Astrocyte of the spinal cord (primary cell): ENCODE measurements at regions not wholly inside any gene's neighbourhood (a gene's known extent, or its start where the extent isn't known, plus 50 kb on each side); places are given as distances from the start of the nearest gene placed in this dataset.

Experiments used
- DNase-seq: peaks from one replicate; pipeline ENCODE4 v3.0.0; 2011; ENCODE audit warnings: low read depth, low spot score
- H3K4me3 ChIP-seq: 2 replicates; pipeline ENCODE4 v1.5.1; 2011; ENCODE audit warnings: low read depth, mild to moderate bottlenecking, low read length, moderate library complexity
- in situ Hi-C: cut with HindIII; loops from 2 replicates; pipeline ENCODE4 v1.10.0; 2017; ENCODE audit warnings: low sequenced_read_pairs
- TF ChIP-seq, protein P1 (sequence below): IDR thresholded peaks from 2 replicates; pipeline ENCODE4 v1.5.1; 2012; ENCODE audit warnings: low read depth, mild to moderate bottlenecking, low read length, inconsistent platforms

DNA sequence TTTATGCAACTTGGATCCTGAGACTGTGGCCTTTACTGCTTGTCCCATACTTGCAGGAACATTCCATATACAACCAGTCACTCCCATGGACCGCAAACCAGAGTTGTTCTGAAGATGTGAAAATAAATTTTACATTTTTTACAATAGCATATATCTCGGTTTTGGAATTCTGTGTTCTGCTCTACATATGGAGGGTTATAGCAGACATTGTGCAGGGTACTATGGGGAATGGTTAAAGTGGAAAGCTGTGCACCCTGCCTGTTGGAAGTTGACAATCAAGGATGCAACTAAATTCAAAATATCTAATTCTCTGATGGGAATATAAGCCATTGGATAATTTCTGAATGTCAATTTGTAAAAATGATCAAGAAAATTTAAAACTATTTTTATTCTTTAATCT is 603.3 kb downstream of the RAB28 start:
- no peak overlapping the region for H3K4me3 ChIP-seq
- TF ChIP-seq, protein P1, sequence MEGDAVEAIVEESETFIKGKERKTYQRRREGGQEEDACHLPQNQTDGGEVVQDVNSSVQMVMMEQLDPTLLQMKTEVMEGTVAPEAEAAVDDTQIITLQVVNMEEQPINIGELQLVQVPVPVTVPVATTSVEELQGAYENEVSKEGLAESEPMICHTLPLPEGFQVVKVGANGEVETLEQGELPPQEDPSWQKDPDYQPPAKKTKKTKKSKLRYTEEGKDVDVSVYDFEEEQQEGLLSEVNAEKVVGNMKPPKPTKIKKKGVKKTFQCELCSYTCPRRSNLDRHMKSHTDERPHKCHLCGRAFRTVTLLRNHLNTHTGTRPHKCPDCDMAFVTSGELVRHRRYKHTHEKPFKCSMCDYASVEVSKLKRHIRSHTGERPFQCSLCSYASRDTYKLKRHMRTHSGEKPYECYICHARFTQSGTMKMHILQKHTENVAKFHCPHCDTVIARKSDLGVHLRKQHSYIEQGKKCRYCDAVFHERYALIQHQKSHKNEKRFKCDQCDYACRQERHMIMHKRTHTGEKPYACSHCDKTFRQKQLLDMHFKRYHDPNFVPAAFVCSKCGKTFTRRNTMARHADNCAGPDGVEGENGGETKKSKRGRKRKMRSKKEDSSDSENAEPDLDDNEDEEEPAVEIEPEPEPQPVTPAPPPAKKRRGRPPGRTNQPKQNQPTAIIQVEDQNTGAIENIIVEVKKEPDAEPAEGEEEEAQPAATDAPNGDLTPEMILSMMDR = no peak
- no peak for DNase-seq
- in situ Hi-C loops = no loop called here

DNA sequence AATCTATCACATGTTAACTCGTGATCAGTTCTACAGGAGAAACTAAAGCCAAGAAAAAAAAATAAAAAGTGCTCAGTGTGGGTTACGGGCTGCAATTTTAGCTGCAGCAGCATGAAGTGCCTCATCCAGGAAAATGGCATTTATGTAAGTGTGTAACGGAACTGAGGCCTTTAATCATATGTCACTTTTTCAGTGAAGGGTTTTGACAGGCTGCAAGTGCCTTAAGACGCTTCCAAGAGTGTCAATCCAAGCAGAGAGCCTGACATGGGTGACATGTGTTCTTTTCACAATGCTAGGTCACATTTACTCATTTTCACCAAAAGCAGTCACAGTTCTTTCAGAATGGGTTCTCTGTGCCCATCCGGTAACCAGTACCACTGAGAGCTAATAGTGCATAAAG is 604.6 kb downstream of the RAB28 start:
- no peak overlapping the region for H3K4me3 ChIP-seq
- TF ChIP-seq, protein P1 = no peak
- in situ Hi-C loops = no loop called here
- no peak for DNase-seq

DNA sequence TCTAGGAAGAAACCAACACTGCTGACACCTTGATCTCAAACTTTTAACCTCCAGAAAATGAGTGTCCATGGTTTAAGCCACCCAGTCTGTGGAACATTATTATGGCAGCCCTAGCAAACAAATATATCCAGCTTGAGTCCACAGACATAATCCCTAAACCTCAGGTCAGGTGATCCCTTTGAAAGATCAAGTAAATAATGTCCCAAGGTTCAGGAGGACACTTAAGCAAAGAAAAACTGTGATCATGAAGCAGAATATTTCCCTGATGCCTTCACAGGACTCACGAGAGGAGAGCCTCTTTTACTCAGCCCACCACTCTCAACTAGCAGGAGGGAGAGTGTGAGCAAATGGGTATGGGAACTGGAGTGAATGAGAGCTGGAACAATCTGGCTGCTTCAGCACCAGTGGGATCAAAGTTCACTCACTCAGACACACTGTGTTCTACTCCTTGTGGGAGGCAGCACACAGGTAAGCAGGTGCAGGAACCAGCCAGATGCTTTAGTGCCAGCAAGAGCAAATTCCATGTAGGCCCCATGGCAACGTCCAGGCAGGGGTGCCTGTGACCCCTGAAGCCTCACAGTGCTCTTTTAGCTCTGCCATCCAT is 608.4 kb downstream of the RAB28 start:
- in situ Hi-C loops = no loop called here
- no peak overlapping the region for H3K4me3 ChIP-seq
- TF ChIP-seq, protein P1 = no peak
- no peak for DNase-seq

DNA sequence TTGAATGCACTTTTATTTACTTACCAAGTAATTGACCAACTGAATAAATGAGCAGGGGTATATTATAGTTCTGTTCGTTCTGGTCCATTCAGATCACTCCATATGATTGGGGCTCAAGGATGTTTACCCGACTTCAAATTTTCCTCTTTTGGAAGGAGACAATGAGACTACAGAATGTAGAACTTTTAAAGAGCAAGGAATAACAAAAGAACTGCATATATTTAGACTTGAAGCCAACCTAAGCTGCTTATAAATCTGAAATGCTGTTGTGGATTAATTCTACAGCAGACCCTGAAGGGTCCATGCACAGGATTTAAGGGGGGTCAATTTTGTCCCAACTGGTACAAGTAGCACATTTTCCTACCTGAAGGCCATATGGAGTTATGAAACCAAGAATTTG is 610.8 kb downstream of the RAB28 start:
- TF ChIP-seq, protein P1 = no peak
- H3K4me3 ChIP-seq = no peak overlapping the region
- in situ Hi-C loops = no loop called here
- DNase-seq = no peak

DNA sequence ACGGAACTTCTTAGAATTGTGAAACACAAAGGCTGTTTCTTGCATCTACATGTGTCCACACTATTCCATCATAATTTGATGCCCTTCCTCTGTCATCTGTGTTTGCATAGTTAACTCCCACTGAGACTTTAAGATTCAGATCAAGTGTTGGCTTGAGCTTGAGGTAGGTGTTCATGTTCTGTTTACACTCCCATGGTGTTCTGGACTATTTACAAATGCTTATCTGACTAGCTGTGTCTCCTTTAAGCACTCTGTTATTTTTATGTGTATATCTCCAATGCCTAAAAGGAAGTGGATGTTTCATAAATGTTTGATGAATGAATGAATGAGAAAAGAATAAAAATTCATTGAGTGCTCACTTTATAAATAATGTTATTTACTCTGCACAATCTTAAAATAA is 622.7 kb downstream of the RAB28 start:
- H3K4me3 ChIP-seq = no peak overlapping the region
- no peak for DNase-seq
- TF ChIP-seq, protein P1 = no peak
- in situ Hi-C loops = no loop called here

DNA sequence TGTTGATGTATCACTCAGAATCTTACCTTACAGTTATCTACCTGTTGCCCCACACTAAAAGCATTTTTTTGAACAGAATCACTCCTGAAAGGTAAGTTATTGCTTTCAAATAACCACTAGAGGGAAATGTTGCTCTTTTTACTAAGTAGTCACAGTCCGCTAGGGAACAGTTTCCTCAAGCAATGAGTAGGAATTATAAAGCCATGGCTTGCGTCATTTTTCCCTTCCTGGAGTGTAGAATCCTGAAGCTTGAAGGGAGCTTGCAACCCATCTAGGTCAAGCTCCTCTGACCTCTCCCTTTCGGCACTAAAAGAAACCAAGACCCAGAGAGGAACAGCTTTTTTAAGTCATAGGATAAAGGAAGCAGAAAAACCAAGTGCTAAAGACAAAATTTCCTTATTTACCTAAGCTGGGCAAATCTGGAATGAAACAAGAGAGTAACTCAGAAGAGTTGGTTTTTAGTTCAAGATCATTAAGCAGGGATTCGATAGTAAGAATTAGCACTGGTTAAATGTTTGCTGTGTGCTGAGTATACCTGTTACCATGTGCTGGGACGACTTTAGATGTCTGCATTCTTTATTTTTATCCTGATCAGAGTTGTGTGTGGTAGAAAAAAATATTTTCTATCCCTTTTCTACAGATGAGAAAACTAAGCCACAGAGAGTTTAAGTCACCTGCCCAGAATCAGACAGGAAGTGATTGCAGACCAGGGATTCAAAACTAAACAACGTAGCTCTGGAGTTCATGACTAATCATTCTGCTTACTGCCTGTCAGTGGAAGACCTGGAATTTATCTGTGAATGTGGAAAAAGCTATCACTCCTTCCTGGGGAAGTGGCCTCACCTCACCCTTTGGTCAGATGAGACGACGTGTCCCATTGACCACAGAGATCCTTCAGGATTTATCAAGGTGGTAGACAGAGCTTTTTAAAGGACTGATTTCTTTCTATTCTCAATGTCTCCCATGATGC is 631.5 kb downstream of the RAB28 start:
- TF ChIP-seq, protein P1 = peak; percentile 54
- DNase-seq = peak; percentile 67
- no peak overlapping the region for H3K4me3 ChIP-seq
- in situ Hi-C loops = no loop called here
